ENCODE measurements at regions not wholly inside any gene's neighbourhood (a gene's known extent, or its start where the extent isn't known, plus 50 kb on each side); places are given as distances from the start of the nearest gene placed in this dataset.

DNA sequence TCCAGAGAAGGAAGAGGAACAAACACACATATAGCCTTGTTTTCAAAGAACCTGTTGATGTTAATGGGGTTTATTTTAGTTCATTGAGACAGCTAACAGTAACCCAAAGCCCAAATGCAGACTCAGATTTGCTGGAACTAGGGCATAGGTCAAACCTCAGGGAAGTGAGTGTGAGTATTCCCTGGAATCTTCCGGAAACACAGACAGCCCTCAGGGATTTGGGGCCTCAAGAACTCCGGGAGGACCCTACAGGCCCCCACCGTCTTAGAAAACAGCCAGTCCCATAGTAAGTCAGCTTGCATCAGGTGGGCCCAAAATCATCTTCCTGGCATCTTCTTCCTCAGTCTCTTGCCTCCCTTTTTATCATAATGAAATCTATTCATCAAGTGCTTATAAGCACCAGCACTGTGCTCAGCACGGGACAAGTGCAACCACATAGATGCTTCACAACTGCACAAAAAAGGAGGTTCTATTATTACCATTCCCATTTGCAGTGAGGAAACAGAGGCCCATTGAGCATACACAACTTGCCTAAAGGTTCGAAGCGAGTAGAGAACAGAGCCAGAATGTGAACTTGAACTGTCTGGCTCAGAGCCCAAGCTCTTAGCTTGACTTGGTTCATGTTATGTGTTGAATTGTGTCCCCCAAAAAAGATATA lies 50.2 kb upstream of the BCL11A start:
- DNase-seq = no peak

GRCh38 chr2:60604486-60605064 lies 51.1 kb upstream of the BCL11A start:
- no peak for DNase-seq

DNA sequence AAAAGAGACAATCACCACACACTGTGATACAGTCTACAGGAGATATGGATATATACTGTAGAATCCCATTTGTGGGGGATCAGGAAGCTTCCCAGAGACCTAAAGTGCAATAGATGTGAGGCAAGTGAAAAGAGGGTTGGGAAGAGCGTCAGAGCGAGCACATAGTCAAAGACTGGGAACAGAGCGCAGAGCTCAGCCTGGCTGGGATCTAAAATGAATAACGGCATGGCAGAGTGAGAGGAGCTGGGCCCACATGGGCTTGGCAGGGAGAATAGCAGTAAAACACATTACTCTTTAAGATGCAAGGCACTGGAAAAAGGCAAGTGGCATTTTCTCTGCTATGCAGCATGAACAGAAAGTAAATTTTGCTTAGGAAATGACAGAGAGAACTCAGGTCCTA lies 52.4 kb upstream of the BCL11A start:
- no peak for DNase-seq

DNA sequence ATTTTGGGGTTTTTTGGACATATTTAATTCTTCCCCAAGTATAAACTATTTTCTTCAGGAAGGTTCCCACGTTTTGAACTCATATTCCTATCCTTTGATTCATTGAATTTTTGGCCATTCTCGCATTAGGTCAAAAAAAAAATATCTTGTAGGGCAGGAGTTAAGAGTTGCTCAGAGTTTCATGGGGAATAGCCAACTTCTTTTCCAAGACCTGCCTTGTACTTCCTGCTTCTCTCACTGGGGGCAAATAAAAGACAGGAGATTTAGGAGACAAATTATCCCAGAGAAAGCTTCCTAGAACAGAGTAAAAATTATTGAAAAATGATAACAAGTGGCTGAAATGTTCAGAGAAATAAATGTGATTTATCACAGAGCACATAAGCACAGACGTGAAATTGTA lies 55.2 kb upstream of the BCL11A start:
- DNase-seq = no peak

GRCh38 chr2:60612033-60612432 lies 58.6 kb upstream of the BCL11A start:
- no peak for DNase-seq

- no peak for DNase-seq
Measured at GRCh38 chr2:60614319-60614718, 60.9 kb upstream of the BCL11A start.

GRCh38 chr2:60621688-60622429 lies 68.4 kb upstream of the BCL11A start:
- no peak for DNase-seq

- DNase-seq = no peak
Measured at GRCh38 chr2:60623040-60623439, 69.6 kb upstream of the BCL11A start.

GRCh38 chr2:60627412-60627811 lies 74.0 kb upstream of the BCL11A start:
- DNase-seq = no peak

DNA sequence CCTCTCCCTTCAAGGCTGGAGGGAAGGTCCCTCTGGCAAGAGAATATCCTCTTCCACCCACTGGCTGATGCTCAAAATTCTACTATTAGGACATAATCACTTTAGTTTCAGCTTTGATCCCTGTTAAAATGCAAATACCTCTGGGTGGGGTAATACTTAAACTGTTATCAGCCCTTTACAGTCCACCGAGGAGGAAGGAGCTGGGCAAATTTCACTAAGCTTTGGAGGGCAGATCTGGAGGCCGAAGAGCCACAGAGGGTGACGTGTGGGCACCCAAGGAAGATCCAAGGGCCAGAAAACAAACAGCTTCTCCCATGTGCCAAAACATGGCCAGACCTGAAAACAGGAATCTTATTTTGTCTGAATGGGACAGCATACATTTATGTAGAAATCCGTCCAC lies 74.6 kb upstream of the BCL11A start:
- no peak for DNase-seq

DNA sequence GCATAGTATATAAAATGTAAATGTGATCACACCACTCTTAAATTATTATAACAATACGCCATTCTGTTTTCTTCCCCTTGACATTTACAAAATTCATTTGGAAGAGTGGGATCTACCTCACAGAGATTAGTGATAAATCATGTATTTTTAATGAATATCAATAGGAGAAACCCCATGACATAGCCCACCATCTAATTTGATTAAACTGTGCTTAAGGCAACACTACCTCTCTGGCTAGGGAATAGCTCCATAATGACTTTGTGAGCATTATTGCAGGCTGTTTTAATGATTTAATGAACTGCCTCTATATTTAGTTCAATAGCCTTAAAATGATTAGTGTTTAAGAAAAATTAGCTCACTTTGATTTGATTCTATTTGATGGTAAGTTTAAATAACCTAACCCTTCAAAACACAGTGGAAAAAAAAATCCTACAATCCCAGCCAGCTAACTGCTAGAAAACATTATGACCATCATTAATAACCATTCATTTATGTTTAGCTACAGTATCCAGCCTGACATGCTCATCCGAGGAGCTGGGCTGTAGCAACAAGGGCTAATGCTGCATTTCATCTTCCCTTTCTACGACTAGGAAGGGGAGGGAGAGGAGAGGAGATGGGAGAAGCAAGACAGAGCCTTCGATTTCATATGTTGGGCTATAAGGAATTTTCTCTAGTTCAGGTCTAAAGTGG lies 75.3 kb upstream of the BCL11A start:
- DNase-seq = no peak

DNA sequence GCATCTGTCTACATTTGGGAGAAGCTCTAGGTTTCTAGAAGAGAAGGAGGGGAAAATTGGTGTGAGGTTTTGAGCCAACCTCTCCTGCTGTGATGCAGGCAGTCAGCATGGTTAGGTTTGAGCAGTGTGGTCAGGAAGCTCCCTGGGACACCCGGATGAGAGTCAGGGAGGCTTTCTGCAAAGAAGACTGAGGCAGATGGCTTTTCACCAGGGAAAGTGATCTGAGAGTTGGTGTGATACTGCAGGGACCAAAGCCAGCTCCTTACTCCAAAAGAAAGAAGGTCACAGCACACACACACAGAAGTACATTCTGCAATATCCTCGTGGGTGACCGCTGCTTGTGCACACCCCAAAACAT lies 75.8 kb upstream of the BCL11A start:
- DNase-seq = no peak

- no peak for DNase-seq
Measured at GRCh38 chr2:60629801-60630385, 76.4 kb upstream of the BCL11A start.

- DNase-seq = peak; percentile 34
Measured at GRCh38 chr2:60633615-60634014, 80.2 kb upstream of the BCL11A start.

GRCh38 chr2:60634438-60634837 lies 81.0 kb upstream of the BCL11A start:
- DNase-seq = no peak

- DNase-seq = no peak
Measured at GRCh38 chr2:60641811-60642788, 88.6 kb upstream of the BCL11A start.

DNA sequence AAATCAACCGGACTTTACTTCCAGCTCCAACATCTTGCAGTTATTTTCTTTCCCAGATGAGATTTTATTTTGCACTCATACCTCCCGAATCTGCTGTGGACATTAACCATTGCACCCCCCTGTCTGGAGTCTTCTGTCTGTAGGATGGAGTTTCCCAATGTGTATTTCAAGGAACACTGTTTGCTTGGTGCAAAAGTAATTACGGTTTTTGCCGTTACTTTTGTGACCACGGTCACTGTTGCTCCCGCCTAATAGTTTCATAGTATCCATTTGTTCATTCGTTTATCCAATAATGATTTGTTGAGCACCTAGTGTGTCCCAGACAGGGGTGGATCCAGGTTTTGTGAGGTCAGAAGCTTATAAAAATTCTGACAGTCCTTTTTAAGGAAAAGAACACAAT lies 90.3 kb upstream of the BCL11A start:
- DNase-seq = no peak

DNA sequence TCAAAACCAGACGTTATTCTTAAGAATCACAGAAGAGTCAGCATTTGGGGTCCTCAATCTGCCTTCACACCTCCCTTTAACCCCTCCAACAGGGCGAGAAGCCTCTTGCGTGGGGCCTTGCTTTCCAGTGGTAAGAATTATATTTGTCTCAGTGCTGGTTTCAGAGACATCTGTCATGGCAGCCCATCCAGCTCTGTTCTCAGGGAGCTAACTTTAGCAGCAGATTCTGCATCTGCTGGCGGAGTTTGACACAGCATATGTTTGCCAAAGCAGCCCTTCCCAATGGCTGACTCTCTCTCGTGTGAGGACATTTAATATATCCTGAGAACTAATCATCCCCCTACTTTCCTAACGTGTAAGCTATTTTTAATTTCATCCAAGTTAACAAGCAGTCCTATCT lies 91.5 kb upstream of the BCL11A start:
- DNase-seq = no peak

DNA sequence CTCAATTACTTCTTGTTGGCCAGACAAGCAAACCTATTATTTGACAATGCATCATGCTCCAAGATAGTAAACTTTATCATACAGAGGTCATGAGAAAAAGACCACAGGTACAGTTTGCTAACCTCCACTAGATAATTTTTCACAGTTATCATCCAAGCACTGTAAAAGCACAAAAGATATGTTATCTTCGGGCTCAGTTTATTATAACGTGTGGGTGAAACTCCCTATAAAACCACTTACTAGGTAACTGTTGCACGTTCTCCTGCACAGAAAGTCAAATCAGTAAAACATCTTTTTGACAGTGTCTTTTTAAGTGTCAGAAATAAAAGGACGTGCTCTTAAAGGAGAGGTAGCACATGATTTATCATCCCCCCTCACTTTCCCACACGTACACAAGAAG lies 94.7 kb upstream of the BCL11A start:
- DNase-seq = no peak

DNA sequence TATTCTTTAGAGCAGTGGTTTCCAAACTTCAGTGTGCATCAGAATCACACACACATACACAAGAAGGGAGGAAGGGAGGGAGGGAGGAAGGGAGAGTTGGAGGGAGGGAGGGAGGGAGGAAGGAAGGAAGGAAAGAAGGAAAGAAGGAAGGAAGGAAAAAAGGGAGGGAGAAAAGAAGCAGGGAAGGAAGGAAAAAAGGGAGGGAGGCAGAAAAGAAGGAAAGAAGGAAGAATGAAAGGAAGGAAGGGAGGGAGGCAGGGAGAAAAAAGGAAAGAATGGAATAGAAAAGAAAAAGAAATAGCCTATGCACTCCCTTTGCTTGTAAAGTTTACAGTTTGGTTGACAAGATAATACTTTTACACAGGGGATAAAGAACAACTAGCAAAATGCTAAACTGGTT lies 96.3 kb upstream of the BCL11A start:
- DNase-seq = no peak

DNA sequence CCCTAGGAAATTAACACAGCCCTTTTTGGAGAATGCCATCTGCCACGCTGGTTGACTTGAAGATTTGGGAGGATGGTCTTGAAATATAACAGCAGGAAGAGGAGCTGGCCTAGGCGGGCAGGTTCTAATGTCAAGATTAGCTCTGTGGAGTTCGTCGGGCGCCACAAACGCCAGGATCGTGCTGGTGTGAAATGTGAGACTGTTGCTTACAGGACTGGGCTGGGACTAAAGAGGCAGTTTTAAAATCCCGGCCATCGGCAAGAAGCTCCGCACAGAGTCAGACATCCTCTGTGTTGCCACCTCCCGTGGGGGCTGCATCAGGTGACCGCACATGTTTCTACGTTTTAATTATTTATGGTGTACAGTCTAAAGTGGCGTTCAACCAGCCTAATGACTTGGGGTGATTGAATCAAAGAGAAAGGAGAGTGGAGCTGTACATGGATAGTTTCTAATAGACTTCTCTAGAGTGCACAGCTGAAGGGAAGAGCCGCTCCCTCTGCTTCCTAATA lies 99.4 kb upstream of the BCL11A start:
- no peak for DNase-seq

- no peak for DNase-seq
Measured at GRCh38 chr2:60657673-60658072, 98.4 kb upstream of the PAPOLG start.
